Amniotic stem cell (primary cell): ENCODE measurements at regions not wholly inside any gene's neighbourhood (a gene's known extent, or its start where the extent isn't known, plus 50 kb on each side); places are given as distances from the start of the nearest gene placed in this dataset.

Experiments
- DNase-seq: peaks from one replicate; lab custom pipeline; 2025; lab: John Stamatoyannopoulos, UW

DNA sequence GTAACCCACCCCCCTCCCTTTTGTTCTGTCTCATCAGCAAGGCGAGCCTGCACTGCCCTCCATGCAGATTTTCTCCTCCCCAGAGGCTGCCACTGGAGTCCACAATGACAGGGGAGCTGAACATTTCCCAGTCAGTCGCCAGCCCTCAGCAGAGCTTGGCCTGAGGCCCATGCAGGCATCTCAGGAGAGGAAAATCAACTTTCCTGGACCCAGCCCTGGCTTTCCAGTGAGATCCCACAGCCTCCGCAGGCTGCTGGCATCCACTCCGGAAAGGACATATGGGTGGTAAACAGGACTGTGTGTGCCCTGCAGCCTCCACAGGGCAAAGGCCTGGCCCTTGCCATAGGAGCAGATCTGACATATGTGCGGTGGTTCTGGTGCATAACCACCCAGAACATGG, 253.8 kb downstream of the TNS1 start:
- no peak for DNase-seq

DNA sequence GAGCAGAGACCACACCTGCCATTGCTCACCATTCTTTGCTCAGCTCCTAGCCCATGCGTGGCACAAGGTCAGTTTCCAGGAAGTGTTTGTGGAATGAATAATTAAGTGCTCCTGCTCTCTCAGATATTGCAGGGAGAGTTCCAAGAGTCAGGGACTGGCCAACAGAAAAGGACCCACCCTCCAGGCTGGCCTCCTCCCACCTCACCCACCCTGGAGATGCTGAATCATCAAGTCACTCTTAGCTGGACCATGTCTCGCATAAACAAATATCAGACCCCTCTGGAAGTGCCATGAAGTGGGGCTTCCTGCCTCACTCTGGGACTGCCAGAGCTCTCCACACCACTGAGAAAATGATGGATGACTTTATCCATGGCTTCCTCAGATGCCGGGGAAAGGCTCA, 256.0 kb downstream of the TNS1 start:
- no peak for DNase-seq

DNA sequence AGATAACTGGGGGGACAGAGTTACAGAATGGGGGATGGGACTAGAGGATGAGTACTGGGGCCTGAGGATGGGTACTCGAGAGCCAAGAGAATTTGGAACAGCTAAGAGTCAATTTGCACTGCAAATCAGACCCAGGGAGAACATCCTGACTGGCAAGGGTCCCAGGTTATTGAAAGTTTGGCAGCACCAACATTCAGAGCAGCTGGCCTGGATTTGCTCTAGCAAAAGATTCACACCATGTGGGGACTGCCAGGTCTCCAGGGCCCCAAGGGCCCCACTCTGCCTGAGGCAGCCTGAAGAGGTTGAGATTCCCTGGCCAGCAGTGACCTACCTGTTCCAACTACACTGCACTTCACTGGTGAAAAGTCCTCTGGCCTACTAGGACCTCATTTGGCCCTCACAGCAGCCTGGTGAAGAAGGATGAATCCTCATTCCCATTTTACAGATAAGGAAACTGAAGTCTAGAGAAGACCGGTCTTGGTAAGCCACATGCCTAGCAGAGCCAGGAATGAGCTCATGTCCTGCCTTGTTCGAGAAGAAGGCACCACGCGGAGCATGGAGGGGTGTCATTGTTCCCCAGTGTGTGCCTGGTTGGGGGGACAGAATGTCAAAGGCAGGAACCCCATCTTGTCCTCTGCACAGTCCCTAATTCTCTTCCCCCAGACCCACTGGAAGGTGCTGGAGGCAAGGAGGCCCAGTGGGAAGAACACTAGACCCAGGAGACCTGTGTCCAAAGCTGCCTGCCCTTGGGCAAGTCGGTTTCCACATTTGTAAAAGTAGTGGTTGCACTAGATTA, 258.6 kb downstream of the TNS1 start:
- no peak for DNase-seq

DNA sequence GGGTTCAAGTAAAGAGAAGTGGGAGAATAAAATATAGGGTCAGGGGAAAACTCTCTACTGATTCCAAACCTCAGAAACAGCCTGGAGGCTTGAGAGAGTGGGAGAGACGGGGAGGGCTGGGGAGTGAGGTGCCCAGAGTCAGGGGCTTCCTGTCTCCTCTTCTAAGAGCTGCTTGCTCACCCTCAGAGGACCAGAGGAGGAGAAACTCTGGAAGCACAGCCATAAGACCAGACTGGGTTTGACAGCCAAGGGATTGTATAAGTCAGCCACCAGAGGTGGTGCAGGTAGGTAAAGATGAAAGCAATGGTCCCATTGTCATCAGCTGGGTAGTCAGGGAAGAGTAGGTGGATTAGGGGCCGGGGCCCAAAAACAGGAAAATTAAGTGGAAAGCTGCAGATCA, 259.4 kb downstream of the TNS1 start:
- DNase-seq, result no peak

DNA sequence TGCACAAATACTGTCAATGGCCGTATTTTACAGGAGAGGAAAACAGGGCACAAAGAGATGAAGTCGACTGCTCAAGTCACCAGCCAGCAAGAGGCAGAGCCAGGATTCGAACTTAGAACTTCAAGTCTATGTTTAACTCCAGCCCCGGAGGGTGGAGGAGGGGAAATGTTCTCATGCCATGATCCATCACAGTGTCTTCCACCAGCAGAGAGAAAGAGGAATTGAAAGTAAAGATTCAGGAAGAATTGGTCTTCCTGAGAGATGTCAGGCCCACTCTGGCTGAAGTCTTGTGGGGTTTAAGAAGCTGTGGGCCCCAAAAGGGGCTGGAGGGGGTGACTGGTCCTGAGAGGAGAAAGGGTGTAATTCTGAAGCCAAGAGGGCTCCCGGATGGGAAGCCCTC, 260.0 kb downstream of the TNS1 start:
- DNase-seq, result no peak

DNA sequence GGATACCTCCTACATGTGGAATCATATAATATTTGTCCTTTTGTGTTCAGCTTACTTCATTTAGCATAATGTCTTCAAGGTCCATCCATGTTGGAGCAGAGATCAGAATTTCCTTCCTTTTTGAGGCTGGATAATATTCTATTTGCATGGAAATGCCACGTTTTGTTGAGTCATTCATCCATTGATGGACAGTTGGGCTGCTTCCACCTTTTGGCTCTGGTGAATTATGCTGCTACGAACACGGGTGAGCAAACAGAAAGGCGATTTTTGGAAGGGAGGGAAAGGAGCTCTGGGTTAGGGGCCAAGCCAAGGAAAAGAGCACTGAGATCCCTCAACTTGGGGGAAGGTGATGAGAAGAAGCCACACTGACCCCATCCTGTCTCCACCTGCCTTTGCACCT, 260.5 kb downstream of the TNS1 start:
- DNase-seq, result no peak

DNA sequence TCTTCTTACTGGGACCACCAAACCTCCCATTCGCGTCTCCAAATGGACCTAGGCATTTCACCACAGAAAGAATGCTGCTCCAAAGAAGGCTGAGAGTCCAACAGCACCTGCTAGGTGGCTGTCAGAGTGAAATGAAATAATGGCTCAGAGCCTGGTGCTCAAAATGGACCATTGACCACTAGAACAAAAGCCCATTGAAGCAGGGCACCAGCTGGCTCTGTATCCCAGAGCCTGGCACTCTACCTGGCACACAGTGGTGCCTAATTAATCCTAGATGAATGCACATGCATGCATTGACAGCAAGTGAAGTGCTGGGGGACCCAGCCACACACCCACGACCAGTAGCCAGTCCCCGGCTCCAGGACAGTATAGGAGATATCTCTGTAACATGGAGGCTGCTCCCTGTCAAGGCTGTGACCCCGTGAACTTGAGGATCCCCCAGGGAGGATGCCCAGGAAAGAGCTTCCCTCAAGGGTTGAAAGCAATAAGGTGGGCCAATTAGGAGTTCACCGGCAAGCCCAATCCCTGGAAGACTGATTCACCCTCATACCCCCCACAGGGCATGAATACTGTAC, 261.3 kb downstream of the TNS1 start:
- no peak for DNase-seq

DNA sequence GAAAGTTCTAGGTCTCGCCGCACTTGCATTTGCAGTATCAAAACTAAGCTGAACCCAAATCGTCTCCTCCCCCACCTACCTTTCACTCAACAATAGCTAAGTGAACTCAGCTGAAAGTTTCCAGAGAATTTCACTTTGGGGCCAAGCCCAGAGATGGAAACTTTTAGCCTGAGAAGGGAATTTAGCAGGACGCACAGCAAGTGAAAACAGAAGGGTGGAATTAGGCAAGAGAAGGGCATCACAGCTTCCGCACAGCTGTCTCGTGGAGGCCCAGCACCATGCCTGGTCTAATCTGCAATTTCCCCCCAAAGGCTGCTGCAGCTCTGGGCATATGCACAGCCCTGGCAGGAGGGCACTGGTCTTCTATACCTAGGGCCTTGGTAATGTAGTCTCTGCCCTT, 262.0 kb downstream of the TNS1 start:
- no peak for DNase-seq

DNA sequence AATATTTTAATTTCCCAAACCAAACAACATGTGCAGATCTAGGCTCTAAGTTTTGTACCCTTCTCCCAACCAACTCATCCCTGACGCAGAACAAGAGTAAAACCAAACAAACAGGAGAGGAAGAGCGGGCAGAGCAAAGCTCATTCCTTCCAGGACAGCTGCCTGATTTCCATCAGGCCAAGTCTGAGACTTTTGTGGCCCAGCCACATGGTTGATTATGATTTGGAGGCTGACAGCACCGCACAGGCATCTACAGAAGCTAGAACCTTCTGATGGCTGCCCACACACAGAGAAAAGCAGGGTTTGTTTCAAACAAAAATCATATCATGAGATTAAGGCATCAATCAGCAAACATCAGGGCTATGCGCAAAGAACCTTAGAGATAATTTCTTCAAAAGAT, 262.6 kb downstream of the TNS1 start:
- no peak for DNase-seq

DNA sequence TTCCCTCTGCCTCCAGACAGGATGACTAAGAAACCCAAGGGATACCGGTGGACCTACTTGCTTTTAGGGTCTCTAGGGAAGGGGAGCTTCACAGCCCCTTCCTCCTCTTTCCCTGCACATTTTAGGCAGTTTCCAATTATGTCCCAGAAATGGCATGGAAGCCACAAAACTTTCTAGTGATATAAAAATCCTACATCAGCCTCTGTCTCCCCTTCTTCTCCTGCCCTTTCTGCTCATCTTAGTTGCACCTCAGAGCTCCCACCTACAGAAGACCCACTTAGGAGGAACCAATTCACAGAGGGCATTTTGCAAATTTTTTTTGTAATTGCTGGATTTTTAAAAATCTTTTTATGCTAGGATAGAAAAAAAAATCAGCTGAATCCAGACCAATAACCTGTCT, 263.1 kb downstream of the TNS1 start:
- no peak for DNase-seq

DNA sequence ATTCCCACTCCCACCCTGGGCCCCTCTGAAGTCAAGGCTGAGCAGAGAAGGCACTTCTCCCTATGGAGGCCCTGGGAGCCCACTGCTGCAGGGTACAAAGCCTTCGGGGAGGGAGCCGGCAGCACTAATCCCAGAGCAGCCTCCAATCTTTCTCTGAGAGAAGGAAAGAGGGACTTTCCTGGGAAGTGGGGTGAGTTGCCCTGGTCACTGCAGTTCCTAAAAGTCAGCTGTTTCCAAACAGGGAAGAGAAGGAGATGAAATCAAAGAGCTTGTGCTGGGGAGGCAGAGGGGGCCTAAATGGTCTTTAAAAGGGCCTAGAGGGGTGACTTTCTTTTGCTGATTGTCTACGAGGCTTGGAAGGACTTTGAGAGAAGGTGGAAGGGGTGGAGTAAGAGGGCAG, 264.7 kb downstream of the TNS1 start:
- DNase-seq, result no peak

DNA sequence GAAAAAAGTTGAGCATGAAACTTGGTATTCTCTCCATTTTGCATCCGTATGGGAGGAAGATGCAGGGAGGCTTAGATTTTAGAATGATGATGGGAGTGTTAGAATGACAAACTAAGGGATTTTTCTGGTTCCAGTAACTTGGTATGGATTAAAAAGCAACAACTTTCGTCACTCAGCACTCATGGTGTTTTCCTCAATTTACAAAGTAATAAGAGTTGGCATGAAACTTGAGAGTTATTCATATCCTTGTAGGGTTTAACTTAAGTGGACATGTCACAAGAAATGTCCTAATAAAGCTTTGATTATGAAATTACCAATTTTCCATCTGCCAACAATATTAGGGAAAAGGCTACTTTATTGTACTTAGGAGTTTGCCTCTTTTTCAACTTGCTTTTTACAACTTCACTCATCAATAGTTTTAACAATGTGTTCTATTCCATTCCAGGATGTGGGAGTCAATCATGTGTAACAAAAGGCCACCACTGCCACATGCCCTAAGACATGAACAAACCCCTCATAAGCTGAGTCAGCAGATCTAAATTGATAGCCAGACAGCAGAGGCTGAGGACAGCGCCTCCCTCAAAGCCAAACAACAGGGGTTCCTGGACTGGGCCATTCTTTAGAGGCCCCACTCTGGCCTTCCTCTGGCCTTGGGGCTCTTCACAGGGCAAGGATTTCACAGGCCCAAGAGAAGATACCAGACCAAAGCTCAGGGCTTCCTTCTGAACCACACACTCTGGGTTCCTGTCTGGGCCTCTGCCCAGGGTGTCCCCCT, 265.8 kb downstream of the TNS1 start:
- DNase-seq, result no peak

DNA sequence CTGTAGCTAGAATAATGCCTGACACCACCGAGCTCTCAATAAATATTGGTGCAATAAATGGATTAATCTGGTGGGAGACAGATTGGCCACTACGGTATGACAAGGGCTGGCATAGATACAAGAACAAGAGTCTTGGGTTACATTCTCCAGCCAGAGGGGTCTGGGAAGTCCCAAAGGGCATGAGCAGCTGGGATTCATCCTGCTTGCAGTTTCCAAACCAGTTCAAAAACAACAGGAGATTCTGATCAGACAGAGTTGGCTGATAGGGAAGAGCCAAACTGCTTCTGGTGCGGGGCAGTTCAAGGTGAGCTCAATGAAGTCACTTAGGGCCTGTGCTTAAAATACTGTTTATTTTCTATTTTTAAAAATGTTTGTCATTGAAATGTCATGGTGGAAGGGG, 266.9 kb downstream of the TNS1 start:
- no peak for DNase-seq

DNA sequence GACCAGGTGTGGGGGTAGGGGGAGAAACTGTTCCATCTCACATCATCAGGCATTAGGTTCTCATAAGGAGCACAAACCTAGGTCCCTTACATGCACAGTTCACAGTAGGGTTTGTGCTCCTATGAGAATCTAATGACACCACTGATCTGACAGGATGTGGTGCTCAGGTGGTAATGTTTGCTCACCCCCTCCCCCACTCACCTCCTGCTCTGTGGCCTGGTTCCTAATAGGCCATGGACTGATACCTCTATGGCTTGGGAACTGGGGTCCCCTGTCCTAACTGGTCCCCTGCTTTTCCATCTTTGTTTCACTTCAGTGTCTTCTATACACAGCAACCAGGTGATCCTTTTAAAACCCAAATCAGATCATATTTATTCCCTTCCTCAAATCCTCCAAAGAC, 267.8 kb downstream of the TNS1 start:
- DNase-seq, result no peak

DNA sequence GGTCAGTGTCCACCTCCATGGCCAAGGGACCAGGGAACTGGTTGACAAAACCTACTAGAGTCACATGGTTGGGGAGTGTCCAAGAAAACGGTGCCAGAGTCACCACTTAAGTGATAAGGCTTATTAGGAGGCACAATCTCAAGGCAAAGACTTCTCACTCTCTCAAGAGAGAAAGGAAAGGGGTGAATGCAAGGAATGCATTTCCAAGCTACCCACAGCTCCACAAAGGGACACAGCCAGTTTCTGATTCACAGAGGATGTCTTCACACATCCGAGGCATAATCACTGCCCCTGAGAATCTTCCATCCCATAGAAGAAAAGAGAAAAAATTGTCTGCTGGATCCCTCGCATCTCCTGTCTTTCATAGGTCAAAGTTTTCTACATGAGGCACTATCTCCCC, 269.3 kb downstream of the TNS1 start:
- no peak for DNase-seq

DNA sequence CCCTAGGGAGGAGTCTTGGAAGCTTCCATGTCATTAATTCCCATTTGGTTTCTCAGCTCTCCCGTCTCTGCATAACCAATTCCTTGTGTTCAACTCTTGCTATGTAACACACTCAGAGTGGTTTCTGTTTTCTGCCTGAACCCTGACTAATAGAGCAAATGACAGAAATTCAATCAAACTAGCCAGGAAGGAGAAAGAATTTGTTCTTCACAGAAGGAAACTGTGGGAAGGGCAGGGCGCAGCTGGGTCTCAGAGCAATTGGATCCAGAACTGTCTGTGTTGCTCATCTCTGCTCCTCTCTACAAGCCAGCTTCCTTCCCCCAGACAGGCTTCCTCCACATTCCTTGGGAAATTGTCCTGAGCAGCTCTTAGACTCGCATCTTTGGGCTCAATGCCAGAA, 269.8 kb downstream of the TNS1 start:
- DNase-seq, result no peak

DNA sequence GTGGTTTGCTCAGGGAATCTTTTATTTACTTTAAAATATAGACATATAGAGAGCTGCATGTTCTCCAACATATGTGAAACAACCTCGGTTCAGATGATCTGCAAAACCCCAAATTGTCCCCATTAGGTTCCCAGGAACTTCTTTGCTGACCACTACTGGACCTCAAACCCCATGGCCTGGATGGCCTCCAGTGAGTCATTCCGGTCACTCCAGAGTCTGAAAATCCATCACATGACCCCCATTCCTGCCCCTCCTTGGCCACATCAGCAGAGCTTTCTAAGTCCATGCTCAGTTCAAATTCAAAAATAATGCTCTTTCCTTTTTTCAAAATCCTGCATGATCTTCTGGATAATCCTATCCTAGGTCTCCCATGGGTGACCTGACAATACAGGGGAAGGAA, 271.0 kb downstream of the TNS1 start:
- DNase-seq, result no peak

DNA sequence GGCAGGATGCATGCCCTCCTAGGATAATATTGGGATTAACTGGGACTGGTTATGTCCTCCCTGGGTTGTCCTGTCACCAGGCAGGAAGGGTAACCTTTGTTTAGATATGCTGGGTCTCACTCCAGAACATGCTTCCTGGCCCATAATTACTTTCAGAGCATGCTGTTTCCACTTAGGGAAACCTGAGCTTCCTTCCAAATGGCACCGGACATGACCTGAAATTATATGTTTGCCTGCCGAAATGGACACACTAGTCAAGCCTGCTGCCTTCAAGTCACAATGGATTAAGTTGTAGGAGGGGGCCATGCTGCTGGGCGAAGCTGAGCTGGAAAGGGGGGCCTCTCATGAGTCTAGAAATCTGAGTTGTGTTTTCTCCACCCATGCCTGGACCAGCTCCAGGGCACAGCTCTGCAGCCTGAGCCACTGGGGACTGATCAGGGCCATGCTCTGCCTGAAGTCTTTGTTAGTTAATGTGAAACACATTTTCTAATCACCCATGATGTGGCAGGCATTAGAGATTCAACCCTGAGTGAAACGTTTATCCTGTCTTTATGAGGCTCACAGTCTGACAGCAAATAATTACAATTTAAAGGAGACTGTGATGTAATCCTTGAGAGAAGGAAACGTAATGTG, 273.3 kb downstream of the TNS1 start:
- DNase-seq, result no peak

DNA sequence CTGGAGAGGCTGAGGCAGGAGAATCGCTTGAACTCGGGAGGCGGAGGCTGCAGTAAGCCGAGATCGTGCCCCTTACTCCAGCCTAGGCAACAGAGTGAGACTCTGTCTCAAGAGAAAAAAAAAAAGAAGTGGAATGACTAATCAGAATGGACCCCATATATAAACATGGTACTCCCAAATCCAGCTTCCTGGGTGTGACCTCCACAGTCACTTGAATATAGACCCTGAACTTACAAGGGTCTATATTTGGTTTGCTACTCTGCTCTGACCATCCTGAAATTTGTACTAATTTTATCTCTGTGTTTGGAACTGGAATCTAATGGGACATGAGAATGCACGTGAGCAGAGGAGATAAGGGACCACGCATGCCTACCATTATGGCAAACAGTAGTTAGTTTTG, 275.0 kb downstream of the TNS1 start:
- DNase-seq, result no peak

DNA sequence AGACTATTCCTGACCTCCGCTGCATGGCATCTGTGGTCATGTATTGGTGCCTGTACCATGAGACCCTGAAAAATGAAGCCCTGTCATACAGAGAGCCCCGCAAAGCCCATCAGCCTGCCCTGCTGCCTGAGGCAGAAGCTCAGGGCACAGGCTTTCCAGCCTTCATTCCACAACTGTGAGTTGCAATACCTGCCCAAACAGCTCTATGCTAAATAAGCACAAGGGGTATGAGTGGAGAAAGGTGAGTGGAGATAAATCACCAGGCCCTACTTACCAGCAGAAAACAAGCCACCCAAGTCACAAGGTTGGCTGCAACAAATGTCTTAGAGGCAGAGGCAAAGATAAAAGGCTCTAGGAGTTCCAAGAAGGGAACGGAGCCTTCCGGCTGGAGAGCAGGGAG, 277.4 kb downstream of the TNS1 start:
- DNase-seq, result no peak

DNA sequence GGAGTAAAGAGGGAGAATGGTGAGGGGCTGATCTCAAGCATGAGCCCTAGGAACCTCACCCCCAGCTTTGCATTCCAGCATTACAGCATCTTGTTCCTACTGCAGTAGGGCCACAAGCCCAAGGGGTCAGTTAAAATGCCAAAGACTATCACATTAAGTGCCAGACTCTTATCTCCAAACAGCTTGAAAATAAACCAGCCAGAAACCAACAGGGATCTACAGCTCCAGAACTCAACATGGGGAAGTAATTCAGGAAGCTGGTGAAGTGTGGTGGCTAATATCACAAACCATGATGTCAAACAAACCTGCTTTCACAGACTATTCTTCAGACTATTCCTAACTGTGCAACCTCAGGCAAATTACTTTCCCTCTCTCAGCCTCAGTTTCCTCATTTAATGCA, 278.3 kb downstream of the TNS1 start:
- no peak for DNase-seq

DNA sequence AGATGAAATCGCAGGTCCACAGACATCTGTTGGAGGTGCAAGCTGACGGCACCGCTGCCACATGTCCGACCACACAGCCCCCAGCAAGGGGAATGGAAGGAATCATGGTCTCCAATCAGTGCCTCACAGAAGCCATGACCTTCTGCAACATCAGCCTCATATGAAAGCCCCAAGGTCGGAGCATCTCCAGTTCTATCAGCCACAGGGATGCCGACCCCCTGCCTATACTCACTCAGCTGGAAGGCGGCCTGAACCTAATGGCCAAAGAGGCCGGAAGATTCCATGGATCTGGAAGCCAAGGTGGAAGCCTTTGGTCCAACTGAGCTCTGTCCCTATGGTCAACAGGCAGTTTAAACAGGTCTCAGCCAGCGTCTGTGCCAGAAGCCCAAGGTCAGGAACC, 278.8 kb downstream of the TNS1 start:
- no peak for DNase-seq

DNA sequence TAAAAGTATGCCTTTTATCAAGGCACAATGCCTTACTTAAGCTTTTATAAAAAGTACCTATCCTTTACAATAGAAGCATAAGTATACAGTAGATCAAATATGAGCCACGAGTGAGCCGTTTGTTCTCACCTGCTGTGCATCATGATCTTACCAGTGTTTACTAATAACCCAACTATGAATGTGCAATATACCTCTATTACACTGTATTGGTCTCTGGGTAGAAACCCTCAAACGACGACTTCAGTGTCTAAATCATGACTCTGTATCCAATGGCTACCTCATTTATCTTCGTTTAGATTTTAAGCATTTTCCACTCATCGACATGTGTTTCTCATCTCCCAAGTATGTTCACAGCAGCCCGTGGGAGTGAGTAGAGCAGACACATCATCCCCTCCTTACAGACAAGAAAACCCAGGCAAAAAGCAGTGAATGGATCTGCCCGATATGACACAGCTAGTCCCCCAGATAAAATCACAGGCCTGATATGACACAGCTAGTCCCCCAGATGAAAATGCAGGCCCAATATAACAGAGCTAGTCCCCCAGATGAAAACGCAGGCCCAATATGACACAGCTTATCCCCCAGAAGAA, 279.8 kb downstream of the TNS1 start:
- DNase-seq, result peak; percentile 79
